HCT116 (cell line): ENCODE measurements at regions not wholly inside any gene's neighbourhood (a gene's known extent, or its start where the extent isn't known, plus 50 kb on each side); places are given as distances from the start of the nearest gene placed in this dataset.

Experiments
- ATAC-seq: fragments of 200-7000 bp; cut with Tn5 transposase; 2 replicates; pipeline ENCODE4 v1.9.1; 2020; ENCODE audit warnings: mild to moderate bottlenecking, moderate library complexity
- BruUV-seq: library from RNA; stranded (reverse); fragments of 400-500 nt; replicated peaks from 2 replicates; lab custom pipeline; 2021; lab: Mats Ljungman, UMichigan
- CTCF ChIA-PET: fragments of 300-600 bp; sonication (Branson Sonifier 250); formaldehyde crosslinking; loops from one replicate; lab custom pipeline; 2021; ENCODE audit warnings: antibody characterized with exemption; lab: Charles Lee
- POLR2A ChIA-PET: fragments of 300-600, 350-600 bp; sonication (Branson Sonifier 250); formaldehyde crosslinking; loops from one replicate; lab custom pipeline; 2021; ENCODE audit warnings: antibody characterized with exemption; lab: Charles Lee
- RAD21 ChIA-PET, 2 experiments: fragments of 300-600 bp; sonication (Branson Sonifier 250); formaldehyde crosslinking; loops; one replicate each; lab custom pipeline; 2023; ENCODE audit warnings: low total read pairs in 2 of 2; ENCODE audit not compliant: uncharacterized antibody in 2 of 2, unreplicated experiment in 2 of 2, low non-redundant PET in 1 of 2; lab: Charles Lee
- DNase-seq: peaks from one replicate; pipeline ENCODE4 v3.0.0-alpha.2; 2010; ENCODE audit warnings: low read depth, low spot score
- H2AFZ ChIP-seq: fragments of 200-600 bp; shearing (Covaris generic), sonication (generic); 2 replicates; pipeline ENCODE4 v1.6.1; 2017; ENCODE audit warnings: low read depth, mixed run types, mixed read lengths, antibody characterized with exemption, low read length; ENCODE audit not compliant: poor library complexity, severe bottlenecking
- H3K27ac ChIP-seq: 2 replicates; pipeline ENCODE4 v1.5.1; 2012; ENCODE audit warnings: low read depth, low read length
- H3K27me3 ChIP-seq: fragments of 200-600 bp; sonication (generic); 2 replicates; pipeline ENCODE4 v1.6.1; 2016; ENCODE audit warnings: mixed run types, low read length, mixed read lengths; ENCODE audit not compliant: insufficient read depth
- H3K36me3 ChIP-seq, 2 experiments: fragments of 200-500 bp in 1 of 2; fragments of 200-600 bp in 1 of 2; sonication (Bioruptor generic) in 1 of 2; sonication (generic) in 1 of 2; 2 replicates each; pipeline versions ENCODE4 v1.5.1 to v1.6.1; 2014 to 2016; ENCODE audit warnings: low read length in 2 of 2, inconsistent platforms in 1 of 2, mixed read lengths in 1 of 2, mixed run types in 1 of 2; ENCODE audit not compliant: insufficient read depth in 2 of 2, control insufficient read depth in 1 of 2
- H3K4me1 ChIP-seq, 2 experiments: fragments of 200-600 bp in 1 of 2; sonication (generic) in 1 of 2; 2 replicates each; pipeline versions ENCODE4 v1.5.1 to v1.6.1; 2012 to 2017; ENCODE audit warnings: low read length in 2 of 2, inconsistent platforms in 1 of 2, mild to moderate bottlenecking in 1 of 2, mixed read lengths in 1 of 2, mixed run types in 1 of 2, moderate library complexity in 1 of 2; ENCODE audit not compliant: insufficient read depth in 2 of 2, control insufficient read depth in 1 of 2
- H3K4me2 ChIP-seq: fragments of 200-600 bp; sonication (generic); 2 replicates; pipeline ENCODE4 v1.6.1; 2017; ENCODE audit warnings: mixed run types, low read length, mixed read lengths
- H3K4me3 ChIP-seq, 2 experiments: fragments of 200-600 bp in 1 of 2; sonication (generic) in 1 of 2; replicated peaks in 1 of 2; 2 replicates each; pipeline ENCODE4 v1.5.1; 2011 to 2016; ENCODE audit warnings: low read length in 2 of 2, control low read depth in 1 of 2, low read depth in 1 of 2, mild to moderate bottlenecking in 1 of 2, mixed read lengths in 1 of 2, mixed run types in 1 of 2
- H3K79me2 ChIP-seq: fragments of 200-600 bp; sonication (generic); 2 replicates; pipeline ENCODE4 v1.6.1; 2017; ENCODE audit warnings: mild to moderate bottlenecking, mixed run types, low read length, moderate library complexity, mixed read lengths; ENCODE audit not compliant: insufficient read depth
- H3K9ac ChIP-seq: fragments of 200-600 bp; sonication (generic); 2 replicates; pipeline ENCODE4 v1.6.1; 2016; ENCODE audit warnings: low read length, mixed read lengths
- H3K9me2 ChIP-seq: fragments of 200-600 bp; sonication (generic), shearing (Covaris generic); 2 replicates; pipeline ENCODE4 v1.6.1; 2017; ENCODE audit warnings: mixed run types, mild to moderate bottlenecking, moderate library complexity; ENCODE audit not compliant: insufficient read depth
- H3K9me3 ChIP-seq, 2 experiments: fragments of 200-500 bp in 1 of 2; fragments of 200-600 bp in 1 of 2; sonication (Bioruptor generic) in 1 of 2; sonication (generic) in 1 of 2; 2 replicates each; pipeline ENCODE4 v1.6.1; 2014 to 2017; ENCODE audit warnings: low read length in 2 of 2, mixed read lengths in 2 of 2, inconsistent platforms in 1 of 2, low read depth in 1 of 2, mild to moderate bottlenecking in 1 of 2, mixed run types in 1 of 2, moderate library complexity in 1 of 2; ENCODE audit not compliant: control insufficient read depth in 1 of 2, insufficient read depth in 1 of 2
- H4K20me1 ChIP-seq: fragments of 200-600 bp; sonication (generic), shearing (Covaris generic); 2 replicates; pipeline ENCODE4 v1.6.1; 2017; ENCODE audit warnings: mixed run types, mild to moderate bottlenecking, moderate library complexity; ENCODE audit not compliant: insufficient read depth
- CTCF ChIP-seq, 3 experiments: fragments of 200-600 bp in 1 of 3; sonication (generic) in 1 of 3; IDR thresholded peaks in 2 of 3; conservative IDR thresholded peaks in 1 of 3; 2 replicates each; pipeline ENCODE4 v1.5.1; 2012 to 2017; ENCODE audit warnings: low read depth in 2 of 3, low read length in 2 of 3, antibody characterized with exemption in 1 of 3, borderline replicate concordance in 1 of 3, control low read depth in 1 of 3, mild to moderate bottlenecking in 1 of 3, mixed read lengths in 1 of 3, mixed run types in 1 of 3, moderate library complexity in 1 of 3; ENCODE audit not compliant: insufficient read depth in 1 of 3
- intact Hi-C: fragments of 100-400 bp; cut with micrococcal nuclease; formaldehyde crosslinking; loops from 2 replicates; pipeline ENCODE4 v1.10.0; 2022
- TF ChIP-seq, protein P1 (sequence below): IDR thresholded peaks from 2 replicates; pipeline ENCODE4 v1.6.1; 2012; ENCODE audit warnings: low read depth

DNA sequence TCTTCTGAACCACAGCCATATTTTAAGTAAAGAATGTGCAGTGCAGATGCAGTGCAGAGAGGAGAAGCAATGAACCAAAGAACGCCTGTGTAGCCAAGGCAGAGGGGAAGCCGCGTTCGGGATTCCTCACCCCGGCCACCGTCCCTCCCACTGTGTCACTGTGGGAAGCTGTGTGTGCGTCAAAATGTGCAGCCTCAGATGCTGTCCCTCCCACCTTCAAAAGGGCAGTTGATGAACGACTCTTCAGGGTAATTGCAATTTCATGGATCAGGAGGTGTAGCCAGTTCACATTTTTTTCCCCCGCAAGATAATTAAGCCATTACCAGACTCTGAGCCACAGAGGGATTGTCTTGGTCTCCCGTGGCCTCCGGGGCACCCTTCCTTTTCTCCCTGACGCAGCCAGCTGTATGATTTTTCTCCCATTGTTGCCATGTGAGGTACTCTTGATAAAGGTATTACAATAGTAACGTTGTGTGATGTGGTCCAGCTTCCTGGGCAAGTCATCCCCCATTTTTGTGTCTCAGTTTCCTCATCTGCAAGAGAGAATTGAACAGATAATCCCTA is 190.0 kb downstream of the FOXL1 start:
- intact Hi-C loops = no loop called here
- CTCF ChIA-PET = no interaction called here
- Histone ChIP-seq H3K4me3 (no peak overlapping the region), H3K27me3 (peaks cover 45% of the 10 kb centered on the region), H3K4me1 (no peaks in the 10 kb centered on the region), H3K9ac (no peak overlapping the region), H3K79me2 (no peaks in the 10 kb centered on the region), H3K9me3 (peaks cover 0 to 6% of the 10 kb centered on the region in 2 experiments; a peak in 1 of 4 replicates), H4K20me1 (no peaks in the 10 kb centered on the region), H3K27ac (no peak overlapping the region), H3K9me2 (no peaks in the 10 kb centered on the region), H3K36me3 (no peaks in the 10 kb centered on the region), H2AFZ (no peak overlapping the region), H3K4me2 (no peak overlapping the region)
- POLR2A ChIA-PET = no interaction called here
- RAD21 ChIA-PET = interaction anchor here in 1 of 2 experiments (0.7 kb wide), 1 partner anchor 106 kb away, joined by 3 read pairs; no protein-coding TSS in a partner anchor
- DNase-seq (no peak), ATAC-seq (peak; percentile 59)
- no TSS peak for BruUV-seq
- peak in 1 of 3 experiments; percentile 22; a peak in 2 of 6 replicates for TF ChIP-seq CTCF (IDR thresholded peaks at IDR 0.05 in 2 of 3, conservative IDR thresholded peaks at IDR 0.05 in 1 of 3; ENCODE audit: borderline replicate concordance in 1 of 3, insufficient read depth in 1 of 3, low read depth in 2 of 3, low read length in 2 of 3)
- TF ChIP-seq, protein P1, sequence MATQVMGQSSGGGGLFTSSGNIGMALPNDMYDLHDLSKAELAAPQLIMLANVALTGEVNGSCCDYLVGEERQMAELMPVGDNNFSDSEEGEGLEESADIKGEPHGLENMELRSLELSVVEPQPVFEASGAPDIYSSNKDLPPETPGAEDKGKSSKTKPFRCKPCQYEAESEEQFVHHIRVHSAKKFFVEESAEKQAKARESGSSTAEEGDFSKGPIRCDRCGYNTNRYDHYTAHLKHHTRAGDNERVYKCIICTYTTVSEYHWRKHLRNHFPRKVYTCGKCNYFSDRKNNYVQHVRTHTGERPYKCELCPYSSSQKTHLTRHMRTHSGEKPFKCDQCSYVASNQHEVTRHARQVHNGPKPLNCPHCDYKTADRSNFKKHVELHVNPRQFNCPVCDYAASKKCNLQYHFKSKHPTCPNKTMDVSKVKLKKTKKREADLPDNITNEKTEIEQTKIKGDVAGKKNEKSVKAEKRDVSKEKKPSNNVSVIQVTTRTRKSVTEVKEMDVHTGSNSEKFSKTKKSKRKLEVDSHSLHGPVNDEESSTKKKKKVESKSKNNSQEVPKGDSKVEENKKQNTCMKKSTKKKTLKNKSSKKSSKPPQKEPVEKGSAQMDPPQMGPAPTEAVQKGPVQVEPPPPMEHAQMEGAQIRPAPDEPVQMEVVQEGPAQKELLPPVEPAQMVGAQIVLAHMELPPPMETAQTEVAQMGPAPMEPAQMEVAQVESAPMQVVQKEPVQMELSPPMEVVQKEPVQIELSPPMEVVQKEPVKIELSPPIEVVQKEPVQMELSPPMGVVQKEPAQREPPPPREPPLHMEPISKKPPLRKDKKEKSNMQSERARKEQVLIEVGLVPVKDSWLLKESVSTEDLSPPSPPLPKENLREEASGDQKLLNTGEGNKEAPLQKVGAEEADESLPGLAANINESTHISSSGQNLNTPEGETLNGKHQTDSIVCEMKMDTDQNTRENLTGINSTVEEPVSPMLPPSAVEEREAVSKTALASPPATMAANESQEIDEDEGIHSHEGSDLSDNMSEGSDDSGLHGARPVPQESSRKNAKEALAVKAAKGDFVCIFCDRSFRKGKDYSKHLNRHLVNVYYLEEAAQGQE = no peak
